GM18502 (cell line): ENCODE measurements at regions not wholly inside any gene's neighbourhood (a gene's known extent, or its start where the extent isn't known, plus 50 kb on each side); places are given as distances from the start of the nearest gene placed in this dataset.
"Not testable (repeated sequence)": the region's sequence is repeated elsewhere in the genome, so short reads cannot be mapped to it uniquely, and the experiment has no call there.

Experiments
- ATAC-seq: cut with Tn5 transposase; IDR thresholded peaks from one replicate; pipeline ENCODE4 v1.9.1; 2021; ENCODE audit warnings: mild to moderate bottlenecking; ENCODE audit not compliant: unreplicated experiment, poor library complexity

DNA sequence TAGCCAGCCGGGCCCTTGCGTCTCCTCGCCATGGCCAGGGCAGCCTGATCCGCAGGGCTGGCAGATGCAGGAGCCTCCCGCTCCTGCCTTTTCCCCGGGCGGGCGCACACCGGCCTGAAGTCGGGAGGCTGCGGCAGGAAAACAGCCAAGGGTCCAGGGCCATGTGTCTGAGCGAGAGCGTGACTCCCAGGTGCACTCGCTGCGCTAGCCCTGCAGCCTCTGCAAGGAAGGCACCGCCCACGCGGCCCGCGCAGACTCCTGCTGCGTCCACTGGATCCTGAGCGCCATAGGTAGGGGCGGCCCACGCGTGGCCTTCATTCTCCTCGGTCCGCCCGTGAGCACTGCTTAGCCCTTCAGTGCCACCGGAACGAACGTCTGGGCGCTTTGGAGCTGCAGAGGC, 379.9 kb downstream of the TRAM1L1 start:
- ATAC-seq: no peak

DNA sequence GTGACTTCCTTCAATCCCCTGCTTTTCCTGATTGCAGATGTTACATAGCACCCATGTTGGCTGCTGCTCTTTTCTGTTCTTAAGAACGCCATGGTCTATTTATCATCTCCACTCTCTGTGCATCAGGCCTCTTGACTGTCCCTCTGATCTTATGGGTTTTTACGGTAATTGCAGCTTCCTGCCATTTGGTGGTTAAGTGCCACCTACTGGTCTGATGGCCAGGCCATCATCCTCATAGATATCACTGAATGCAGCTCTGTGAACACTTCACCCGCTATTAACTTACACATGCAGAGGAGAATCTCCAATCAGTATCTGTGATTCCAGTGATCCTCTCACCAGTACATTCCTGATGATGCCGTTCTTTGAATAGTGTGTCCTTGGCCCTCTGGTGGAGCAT, 382.4 kb downstream of the TRAM1L1 start:
- no peak for ATAC-seq

DNA sequence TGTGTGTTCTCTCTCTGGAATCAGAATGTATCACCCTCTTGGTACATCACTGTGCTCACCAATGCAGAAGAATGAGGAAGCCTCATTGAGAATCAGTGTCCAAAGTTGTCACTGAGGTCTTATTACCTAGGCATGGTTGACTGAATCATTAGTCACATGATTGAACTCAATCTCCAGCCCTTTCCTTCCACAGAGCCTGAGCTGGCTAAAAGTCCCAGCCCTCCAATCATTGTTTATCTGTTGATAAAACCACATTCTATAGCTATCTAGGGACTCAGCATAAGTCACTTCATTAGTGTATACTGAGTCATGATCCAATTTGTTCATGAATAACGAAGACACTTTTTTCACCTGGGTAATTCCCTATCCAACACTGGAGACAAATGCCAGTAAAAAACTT, 396.8 kb downstream of the TRAM1L1 start:
- no peak for ATAC-seq

- ATAC-seq: no peak
Observed at GRCh38 chr4:116668190-116668589, 417.2 kb downstream of the TRAM1L1 start.

- ATAC-seq: no peak
Observed at GRCh38 chr4:116665716-116666115, 419.7 kb downstream of the TRAM1L1 start.

GRCh38 chr4:116664198-116664597, 421.2 kb downstream of the TRAM1L1 start:
- ATAC-seq: no peak

- no peak for ATAC-seq
Observed at GRCh38 chr4:116639070-116639577, 446.3 kb downstream of the TRAM1L1 start.

GRCh38 chr4:116638592-116638991, 446.8 kb downstream of the TRAM1L1 start:
- ATAC-seq: no peak

DNA sequence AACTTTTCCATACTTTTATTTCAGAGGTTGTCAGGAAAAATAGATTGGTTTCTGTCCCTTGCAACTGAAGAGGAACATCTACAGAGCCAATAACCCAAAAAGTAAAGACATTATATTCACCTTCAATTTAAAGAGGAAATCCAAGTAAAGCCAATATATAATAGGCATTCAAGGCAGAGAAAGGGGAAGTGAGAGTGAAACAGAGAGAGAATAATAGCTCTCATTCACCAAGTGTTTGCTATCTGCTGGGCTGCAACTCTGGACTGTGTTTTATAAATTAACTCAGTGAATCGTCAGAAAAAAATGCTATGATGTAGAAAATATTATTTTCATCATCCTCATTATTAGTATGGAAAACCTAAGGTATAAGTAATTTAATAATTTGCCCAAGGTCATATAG, 448.5 kb downstream of the TRAM1L1 start:
- ATAC-seq: peak; percentile 99

- no peak for ATAC-seq
Observed at GRCh38 chr4:116632269-116632668, 453.1 kb downstream of the TRAM1L1 start.

DNA sequence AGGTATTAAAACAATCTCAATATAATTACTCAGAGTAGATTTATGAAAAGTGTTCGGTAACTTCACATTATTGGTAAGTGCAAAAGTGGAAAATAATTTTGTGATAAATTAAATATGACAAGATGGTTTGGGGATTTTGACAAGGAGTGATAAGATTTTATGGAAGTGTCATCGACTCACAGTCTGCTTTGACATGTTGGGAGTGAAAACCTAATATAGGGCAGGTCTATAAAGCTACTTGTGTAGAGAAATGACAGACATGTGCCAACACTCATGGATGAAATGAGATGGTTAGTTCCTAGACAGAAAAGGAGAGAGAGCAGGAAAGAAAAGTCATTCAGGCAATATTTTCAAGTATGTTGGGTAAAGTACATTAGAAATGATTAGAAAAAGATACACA, 456.8 kb downstream of the TRAM1L1 start:
- ATAC-seq: no peak

- ATAC-seq: peak; percentile 56
Observed at GRCh38 chr4:116627545-116627944, 457.8 kb downstream of the TRAM1L1 start.

DNA sequence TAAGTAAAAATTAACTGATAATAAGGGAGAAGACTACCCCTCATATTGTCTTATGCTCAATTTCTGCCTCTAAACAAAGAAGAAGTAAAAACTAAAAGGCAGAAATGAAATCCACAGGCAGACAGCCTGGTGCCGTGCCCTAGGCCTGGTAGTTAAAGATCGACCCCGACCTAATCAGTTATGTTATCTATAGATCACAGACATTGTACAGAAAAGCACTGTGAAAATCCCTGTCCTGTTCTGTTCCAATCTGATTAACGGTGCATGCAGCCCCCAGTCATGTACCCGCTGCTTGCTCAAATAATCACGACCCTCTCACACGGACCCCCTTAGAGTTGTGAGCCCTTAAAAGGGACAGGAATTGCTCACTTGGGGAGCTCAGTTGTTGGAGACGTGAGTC, 465.9 kb downstream of the TRAM1L1 start:
- not testable (repeated sequence) for ATAC-seq

DNA sequence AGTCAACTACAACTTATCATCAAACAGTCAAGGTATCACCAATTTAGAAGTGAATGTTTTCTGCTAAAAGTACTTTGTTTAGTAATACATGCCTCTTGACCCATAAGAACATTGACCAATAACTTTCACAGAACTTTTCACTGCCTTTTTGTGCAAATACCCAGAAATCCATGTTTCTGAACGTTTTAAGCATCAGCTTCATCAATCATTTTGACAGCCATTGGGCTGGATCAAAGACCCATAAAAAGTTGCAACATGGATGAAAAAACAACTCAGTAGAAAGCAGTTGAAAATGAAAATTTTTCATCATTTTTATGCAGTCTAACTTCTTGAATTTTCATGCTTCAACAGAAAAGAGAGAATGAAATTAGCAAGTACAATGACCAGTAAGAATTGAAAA, 466.7 kb downstream of the TRAM1L1 start:
- ATAC-seq: no peak

DNA sequence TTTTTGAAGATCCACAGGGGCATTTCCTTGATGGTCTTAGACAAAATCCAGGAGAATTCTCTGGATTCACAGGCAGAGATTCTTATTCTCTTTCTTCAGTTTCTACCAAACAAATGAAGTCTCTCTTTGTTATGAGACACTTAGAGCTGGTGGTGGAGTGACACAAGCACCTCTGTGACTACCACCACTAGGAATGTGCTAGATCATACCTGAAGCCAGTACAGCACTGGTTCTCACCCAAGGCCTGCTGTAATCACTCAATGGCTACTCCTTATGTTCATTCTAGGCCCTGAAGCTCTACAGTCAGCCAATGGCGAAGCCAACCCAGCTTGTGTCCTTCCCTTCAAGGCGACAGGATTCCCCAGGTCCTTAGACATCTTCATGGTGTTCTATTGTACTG, 482.3 kb downstream of the TRAM1L1 start:
- no peak for ATAC-seq

- peak; percentile 64 for ATAC-seq
Observed at GRCh38 chr4:116599859-116600258, 485.5 kb downstream of the TRAM1L1 start.

DNA sequence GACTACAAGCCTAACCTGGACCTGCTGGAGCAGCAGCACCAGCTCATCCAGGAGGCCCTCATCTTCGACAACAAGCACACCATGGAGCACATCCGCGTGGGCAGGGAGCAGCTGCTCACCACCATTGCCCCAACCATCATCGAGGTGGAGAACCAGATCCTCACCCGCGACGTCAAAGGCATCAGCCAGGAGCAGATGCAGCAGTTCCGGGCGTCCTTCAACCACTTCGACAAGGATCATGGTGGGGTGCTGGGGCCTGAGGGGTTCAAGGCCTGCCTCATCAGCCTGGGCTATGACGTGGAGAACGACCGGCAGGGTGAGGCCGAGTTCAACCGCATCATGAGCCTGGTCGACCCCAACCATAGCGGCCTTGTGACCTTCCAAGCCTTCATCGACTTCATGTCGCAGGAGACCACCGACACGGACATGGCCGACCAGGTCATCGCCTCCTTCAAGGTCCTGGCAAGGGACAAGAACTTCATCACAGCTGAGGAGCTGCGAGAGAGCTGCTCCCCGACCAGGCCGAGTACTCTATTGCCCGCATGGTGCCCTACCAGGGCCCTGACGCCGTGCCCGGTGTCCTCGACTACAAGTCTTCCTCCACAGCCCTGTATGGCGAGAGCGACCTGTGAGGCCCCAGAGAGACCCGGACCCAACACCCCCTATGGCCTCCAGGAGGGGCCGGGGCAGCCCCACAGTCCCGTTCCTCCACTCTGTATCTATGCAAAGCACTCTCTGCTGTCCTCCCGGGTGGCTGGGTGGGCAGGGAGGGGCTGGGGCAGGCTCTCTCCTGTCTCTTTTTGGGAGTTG, 486.2 kb downstream of the TRAM1L1 start:
- ATAC-seq: no peak

- no peak for ATAC-seq
Observed at GRCh38 chr4:116598155-116598979, 487.0 kb downstream of the TRAM1L1 start.

DNA sequence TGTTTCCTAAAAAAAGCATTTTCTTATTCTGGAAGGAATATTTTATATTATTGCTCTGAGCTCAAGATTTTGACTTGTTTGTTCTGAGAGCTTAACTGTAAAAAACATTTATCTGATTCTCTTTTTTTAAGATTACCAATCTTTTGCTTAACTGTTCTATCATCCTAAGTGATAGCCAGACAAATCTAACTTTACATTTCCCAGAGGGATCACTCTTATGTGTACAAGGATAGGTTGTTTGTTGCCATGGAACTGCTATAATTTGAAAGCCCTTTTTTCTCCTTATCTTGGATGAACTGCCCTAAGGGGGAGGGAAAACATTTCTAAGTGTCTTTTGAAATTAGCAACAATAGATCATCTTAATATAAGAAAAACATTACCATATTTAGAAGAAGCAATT, 494.7 kb downstream of the TRAM1L1 start:
- ATAC-seq: no peak

DNA sequence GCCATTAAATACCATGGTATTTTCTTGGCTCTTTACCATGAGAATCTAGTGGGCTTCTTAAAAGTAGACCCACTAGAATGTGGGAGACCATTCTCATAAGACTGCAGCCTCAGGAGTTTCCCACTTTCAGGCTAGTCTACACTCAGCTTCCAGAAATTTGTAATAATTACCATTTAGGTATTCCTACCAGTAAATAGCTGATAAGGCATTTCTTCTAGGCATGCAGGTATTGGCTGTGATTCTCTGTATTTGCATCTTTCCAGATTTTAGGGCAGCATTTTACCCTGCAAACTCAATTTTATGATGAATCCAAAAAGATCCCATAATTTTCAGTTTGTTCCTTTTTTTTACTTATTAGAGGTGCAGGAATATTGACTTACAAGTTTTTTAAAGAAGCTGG, 496.6 kb downstream of the TRAM1L1 start:
- ATAC-seq: no peak

DNA sequence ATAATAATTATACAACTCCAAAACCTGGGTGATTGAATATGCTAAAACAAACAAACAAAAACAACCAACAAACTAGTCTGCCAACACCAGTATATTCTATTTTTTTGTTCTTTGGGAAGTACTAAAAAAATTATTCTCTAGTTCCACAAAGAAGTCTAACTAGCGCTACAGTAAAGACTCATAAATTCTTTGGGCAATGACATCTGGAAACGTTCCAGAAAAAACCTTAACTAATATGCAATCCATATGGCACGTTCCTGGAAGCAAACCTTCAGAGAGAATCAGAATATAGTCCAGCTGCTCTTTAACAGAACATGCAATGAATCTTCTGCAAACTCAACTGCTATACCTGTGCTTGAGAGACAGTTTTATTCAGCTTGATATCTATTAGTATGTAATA, 500.1 kb downstream of the TRAM1L1 start:
- ATAC-seq: no peak
